ENCODE measurements at regions not wholly inside any gene's neighbourhood (a gene's known extent, or its start where the extent isn't known, plus 50 kb on each side); places are given as distances from the start of the nearest gene placed in this dataset.
A peak's percentile ranks its signal among the peaks of the same experiment; 100 is the strongest.
"Not testable (repeated sequence)": the region's sequence is repeated elsewhere in the genome, so short reads cannot be mapped to it uniquely, and the experiment has no call there.

GRCh38 chr1:30225357-30225756, 498.0 kb downstream of the MATN1 start:
- no peaks in the 10 kb centered on the region for H3K9me3 Mint-ChIP-seq
- ATAC-seq (no peak), DNase-seq (ENCODE audit: low spot score in 2 of 2) (no peak)
- H3K36me3 Mint-ChIP-seq, result no peaks in the 10 kb centered on the region
- no peak overlapping the region for H3K27ac Mint-ChIP-seq
- H3K4me3 Mint-ChIP-seq, result no peak overlapping the region
- H3K4me1 Mint-ChIP-seq, result no peaks in the 10 kb centered on the region

GRCh38 chr1:30219675-30220074, 503.7 kb downstream of the MATN1 start:
- H3K9me3 Mint-ChIP-seq, result no peaks in the 10 kb centered on the region
- H3K27ac Mint-ChIP-seq, result no peak overlapping the region
- H3K36me3 Mint-ChIP-seq, result no peaks in the 10 kb centered on the region
- ATAC-seq, result no peak
- DNase-seq (ENCODE audit: low spot score in 2 of 2), result no peak
- H3K4me1 Mint-ChIP-seq, result no peaks in the 10 kb centered on the region
- no peak overlapping the region for H3K4me3 Mint-ChIP-seq

- Mint-ChIP-seq H3K27ac (no peak overlapping the region), H3K4me1 (no peaks in the 10 kb centered on the region), H3K36me3 (no peaks in the 10 kb centered on the region), H3K9me3 (no peaks in the 10 kb centered on the region), H3K4me3 (no peak overlapping the region)
- DNase-seq (ENCODE audit: low spot score in 2 of 2) (no peak), ATAC-seq (no peak)
These were observed 504.9 kb downstream of the MATN1 start for GRCh38 chr1:30218438-30218837.

- Mint-ChIP-seq H3K36me3 (no peaks in the 10 kb centered on the region), H3K27ac (no peak overlapping the region), H3K9me3 (no peaks in the 10 kb centered on the region), H3K4me1 (no peaks in the 10 kb centered on the region), H3K4me3 (no peak overlapping the region)
- DNase-seq (ENCODE audit: low spot score in 2 of 2), result no peak
- ATAC-seq, result no peak
These were observed 506.8 kb downstream of the MATN1 start for GRCh38 chr1:30216602-30217001.

GRCh38 chr1:30213936-30214335, 509.4 kb downstream of the MATN1 start:
- no peak for ATAC-seq
- no peaks in the 10 kb centered on the region for H3K36me3 Mint-ChIP-seq
- no peak overlapping the region for H3K4me3 Mint-ChIP-seq
- no peak overlapping the region for H3K27ac Mint-ChIP-seq
- no peak for DNase-seq (ENCODE audit: low spot score in 2 of 2)
- no peaks in the 10 kb centered on the region for H3K4me1 Mint-ChIP-seq
- no peaks in the 10 kb centered on the region for H3K9me3 Mint-ChIP-seq

GRCh38 chr1:30207962-30208361, 515.4 kb downstream of the MATN1 start:
- not testable (repeated sequence) for DNase-seq (ENCODE audit: low spot score in 2 of 2); H3K4me1 Mint-ChIP-seq; H3K9me3 Mint-ChIP-seq; H3K27ac Mint-ChIP-seq; ATAC-seq; H3K4me3 Mint-ChIP-seq; H3K36me3 Mint-ChIP-seq

GRCh38 chr1:30206631-30207030, 516.8 kb downstream of the MATN1 start:
- H3K4me3 Mint-ChIP-seq; DNase-seq (ENCODE audit: low spot score in 2 of 2); H3K27ac Mint-ChIP-seq; H3K9me3 Mint-ChIP-seq; H3K36me3 Mint-ChIP-seq; ATAC-seq; H3K4me1 Mint-ChIP-seq: not testable (repeated sequence)

- DNase-seq (ENCODE audit: low spot score in 2 of 2); H3K4me3 Mint-ChIP-seq; ATAC-seq; H3K4me1 Mint-ChIP-seq; H3K27ac Mint-ChIP-seq; H3K9me3 Mint-ChIP-seq; H3K36me3 Mint-ChIP-seq: not testable (repeated sequence)
These were observed 518.5 kb downstream of the MATN1 start for GRCh38 chr1:30204916-30205315.

- H3K27ac Mint-ChIP-seq, result no peak overlapping the region
- H3K4me1 Mint-ChIP-seq, result peaks cover 6% of the 10 kb centered on the region
- ATAC-seq (no peak), DNase-seq (ENCODE audit: low spot score in 2 of 2) (no peak)
- H3K4me3 Mint-ChIP-seq, result no peak overlapping the region
- H3K9me3 Mint-ChIP-seq, result no peaks in the 10 kb centered on the region
- H3K36me3 Mint-ChIP-seq, result no peaks in the 10 kb centered on the region
These were observed 522.4 kb downstream of the MATN1 start for GRCh38 chr1:30201015-30201414.

GRCh38 chr1:30200161-30200560, 523.2 kb downstream of the MATN1 start:
- Mint-ChIP-seq H3K36me3 (no peaks in the 10 kb centered on the region), H3K4me3 (no peak overlapping the region), H3K27ac (no peak overlapping the region), H3K9me3 (no peaks in the 10 kb centered on the region), H3K4me1 (peaks cover 9% of the 10 kb centered on the region)
- ATAC-seq (no peak), DNase-seq (ENCODE audit: low spot score in 2 of 2) (no peak)

GRCh38 chr1:30199563-30199962, 523.8 kb downstream of the MATN1 start:
- ATAC-seq (no peak), DNase-seq (ENCODE audit: low spot score in 2 of 2) (no peak)
- Mint-ChIP-seq H3K36me3 (no peaks in the 10 kb centered on the region), H3K9me3 (no peaks in the 10 kb centered on the region), H3K27ac (no peak overlapping the region), H3K4me1 (peaks cover 15% of the 10 kb centered on the region), H3K4me3 (no peak overlapping the region)

- H3K4me3 Mint-ChIP-seq, result no peak overlapping the region
- peaks cover 22% of the 10 kb centered on the region for H3K4me1 Mint-ChIP-seq
- ATAC-seq (no peak), DNase-seq (ENCODE audit: low spot score in 2 of 2) (no peak)
- H3K9me3 Mint-ChIP-seq, result no peaks in the 10 kb centered on the region
- no peaks in the 10 kb centered on the region for H3K36me3 Mint-ChIP-seq
- peak overlapping the region; percentile 14 for H3K27ac Mint-ChIP-seq
These were observed 524.5 kb downstream of the MATN1 start for GRCh38 chr1:30198795-30199403.

GRCh38 chr1:30198451-30198760, 525.0 kb downstream of the MATN1 start:
- no peaks in the 10 kb centered on the region for H3K9me3 Mint-ChIP-seq
- H3K4me1 Mint-ChIP-seq, result peaks cover 27% of the 10 kb centered on the region
- peak overlapping the region; percentile 78 for H3K27ac Mint-ChIP-seq
- no peak overlapping the region for H3K4me3 Mint-ChIP-seq
- H3K36me3 Mint-ChIP-seq, result no peaks in the 10 kb centered on the region
- DNase-seq (ENCODE audit: low spot score in 2 of 2), result no peak
- ATAC-seq, result no peak

GRCh38 chr1:30197639-30198450, 525.5 kb downstream of the MATN1 start:
- no peak overlapping the region for H3K4me3 Mint-ChIP-seq
- peak overlapping the region; percentile 78 for H3K27ac Mint-ChIP-seq
- H3K9me3 Mint-ChIP-seq, result no peaks in the 10 kb centered on the region
- ATAC-seq (no peak), DNase-seq (ENCODE audit: low spot score in 2 of 2) (no peak)
- peaks cover 33% of the 10 kb centered on the region for H3K4me1 Mint-ChIP-seq
- no peaks in the 10 kb centered on the region for H3K36me3 Mint-ChIP-seq

- H3K9me3 Mint-ChIP-seq, result no peaks in the 10 kb centered on the region
- peaks cover 40% of the 10 kb centered on the region for H3K4me1 Mint-ChIP-seq
- no peaks in the 10 kb centered on the region for H3K36me3 Mint-ChIP-seq
- no peak overlapping the region for H3K4me3 Mint-ChIP-seq
- H3K27ac Mint-ChIP-seq, result peak overlapping the region; percentile 78
- ATAC-seq, result no peak
- no peak for DNase-seq (ENCODE audit: low spot score in 2 of 2)
These were observed 526.3 kb downstream of the MATN1 start for GRCh38 chr1:30196872-30197638.

GRCh38 chr1:30196457-30196856, 526.9 kb downstream of the MATN1 start:
- Mint-ChIP-seq H3K4me3 (no peak overlapping the region), H3K27ac (no peak overlapping the region), H3K4me1 (peaks cover 46% of the 10 kb centered on the region), H3K9me3 (no peaks in the 10 kb centered on the region), H3K36me3 (no peaks in the 10 kb centered on the region)
- DNase-seq (ENCODE audit: low spot score in 2 of 2) (no peak), ATAC-seq (no peak)
